ENCODE measurements at regions not wholly inside any gene's neighbourhood (a gene's known extent, or its start where the extent isn't known, plus 50 kb on each side); places are given as distances from the start of the nearest gene placed in this dataset.
A peak's percentile ranks its signal among the peaks of the same experiment; 100 is the strongest.
"Not testable (repeated sequence)": the region's sequence is repeated elsewhere in the genome, so short reads cannot be mapped to it uniquely, and the experiment has no call there.

DNA sequence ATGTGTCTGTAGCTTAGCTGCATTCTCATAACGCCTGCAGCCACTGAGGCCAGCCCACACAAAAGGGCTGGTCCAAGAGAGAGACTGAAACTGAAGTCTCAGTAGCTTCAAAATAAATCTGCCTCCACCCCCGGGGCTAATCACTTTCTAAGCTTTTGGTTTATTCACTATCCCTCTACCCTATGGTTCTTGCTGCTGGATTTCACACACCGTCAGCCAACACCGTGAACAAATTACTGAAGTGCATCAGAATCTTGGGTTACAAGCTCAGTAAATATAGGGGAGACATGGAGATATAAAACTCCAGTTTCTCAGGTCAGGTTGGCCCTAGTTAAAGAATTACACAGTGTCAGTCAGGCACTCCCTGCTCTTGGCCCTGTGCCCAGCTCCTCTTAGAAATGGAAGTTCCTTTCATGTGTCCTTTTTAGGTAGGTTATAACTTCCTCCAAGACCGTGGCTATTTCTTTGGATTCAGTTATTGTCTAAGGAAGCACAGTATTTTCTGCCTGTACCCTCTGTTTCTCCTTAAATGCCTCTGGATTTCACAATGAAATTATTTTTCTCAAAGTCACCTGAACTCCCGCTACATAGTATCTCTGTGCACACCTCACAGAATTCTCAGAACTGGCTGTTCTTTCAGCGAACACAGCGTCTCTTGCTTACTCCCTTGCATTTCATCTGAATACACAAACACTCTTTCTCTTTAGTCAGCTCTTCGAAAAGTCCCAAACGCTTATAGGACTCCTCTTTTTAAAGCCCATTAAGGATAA, 112.5 kb downstream of the FAM174A start:
- TF ChIP-seq, protein P1, sequence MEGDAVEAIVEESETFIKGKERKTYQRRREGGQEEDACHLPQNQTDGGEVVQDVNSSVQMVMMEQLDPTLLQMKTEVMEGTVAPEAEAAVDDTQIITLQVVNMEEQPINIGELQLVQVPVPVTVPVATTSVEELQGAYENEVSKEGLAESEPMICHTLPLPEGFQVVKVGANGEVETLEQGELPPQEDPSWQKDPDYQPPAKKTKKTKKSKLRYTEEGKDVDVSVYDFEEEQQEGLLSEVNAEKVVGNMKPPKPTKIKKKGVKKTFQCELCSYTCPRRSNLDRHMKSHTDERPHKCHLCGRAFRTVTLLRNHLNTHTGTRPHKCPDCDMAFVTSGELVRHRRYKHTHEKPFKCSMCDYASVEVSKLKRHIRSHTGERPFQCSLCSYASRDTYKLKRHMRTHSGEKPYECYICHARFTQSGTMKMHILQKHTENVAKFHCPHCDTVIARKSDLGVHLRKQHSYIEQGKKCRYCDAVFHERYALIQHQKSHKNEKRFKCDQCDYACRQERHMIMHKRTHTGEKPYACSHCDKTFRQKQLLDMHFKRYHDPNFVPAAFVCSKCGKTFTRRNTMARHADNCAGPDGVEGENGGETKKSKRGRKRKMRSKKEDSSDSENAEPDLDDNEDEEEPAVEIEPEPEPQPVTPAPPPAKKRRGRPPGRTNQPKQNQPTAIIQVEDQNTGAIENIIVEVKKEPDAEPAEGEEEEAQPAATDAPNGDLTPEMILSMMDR (IDR thresholded peaks at IDR 0.05; ENCODE audit: borderline replicate concordance), result no peak
- Histone ChIP-seq H3K9me3 (replicated peaks) (no peaks in the 10 kb centered on the region), H3K27me3 (ENCODE audit: low read depth) (no peaks in the 10 kb centered on the region), H3K27ac (replicated peaks) (no peak overlapping the region), H3K4me3 (no peak overlapping the region), H3K36me3 (no peaks in the 10 kb centered on the region), H3K4me1 (peaks cover 4% of the 10 kb centered on the region)
- intact Hi-C loops (cut with micrococcal nuclease), result no loop called here
- peak; percentile 43 for DNase-seq

DNA sequence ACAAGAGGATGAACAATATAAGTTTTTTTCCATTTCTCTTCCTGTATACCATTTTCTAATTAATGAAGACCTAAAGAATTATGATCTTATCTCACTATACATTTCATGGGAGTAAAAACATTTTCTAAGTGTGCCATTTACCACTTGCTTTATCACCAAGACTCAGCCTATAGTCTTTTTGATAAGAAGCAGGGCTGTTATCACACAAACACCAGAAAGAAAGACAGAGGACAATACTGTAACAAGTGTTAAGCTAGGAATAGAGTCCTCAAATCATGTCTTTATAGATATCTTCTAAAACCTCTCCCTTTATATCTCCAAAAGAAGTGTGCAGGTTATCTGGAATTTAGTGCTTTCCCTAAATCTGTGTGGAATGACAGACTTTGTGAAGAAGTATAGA, 119.7 kb downstream of the FAM174A start:
- no peaks in the 10 kb centered on the region for H3K4me1 ChIP-seq
- H3K4me3 ChIP-seq, result no peak overlapping the region
- TF ChIP-seq, protein P1 (IDR thresholded peaks at IDR 0.05; ENCODE audit: borderline replicate concordance), result no peak
- H3K27ac ChIP-seq (replicated peaks), result no peak overlapping the region
- no peaks in the 10 kb centered on the region for H3K36me3 ChIP-seq
- H3K27me3 ChIP-seq (ENCODE audit: low read depth), result no peaks in the 10 kb centered on the region
- H3K9me3 ChIP-seq (replicated peaks), result no peaks in the 10 kb centered on the region
- intact Hi-C loops (cut with micrococcal nuclease), result no loop called here
- no peak for DNase-seq

DNA sequence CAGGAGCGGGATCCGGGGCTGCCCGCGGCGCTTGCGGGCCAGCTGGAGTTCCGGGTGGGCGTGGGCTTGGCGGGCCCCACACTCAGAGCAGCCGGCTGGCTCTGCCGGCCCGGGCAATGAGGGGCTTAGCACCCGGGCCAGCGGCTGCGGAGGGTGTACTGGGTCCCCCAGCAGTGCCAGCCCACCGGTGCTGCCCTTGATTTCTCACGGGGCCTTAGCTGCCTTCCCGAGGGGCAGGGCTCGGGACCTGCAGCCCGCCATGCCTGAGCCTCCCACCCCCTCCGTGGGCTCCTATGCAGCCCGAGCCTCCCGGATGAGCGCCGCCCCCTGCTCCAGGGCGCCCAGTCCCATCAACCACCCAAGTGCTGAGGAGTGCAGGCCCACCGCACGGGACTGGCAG, 121.6 kb downstream of the FAM174A start:
- H3K4me1 ChIP-seq; intact Hi-C loops (cut with micrococcal nuclease); H3K27ac ChIP-seq (replicated peaks); DNase-seq; H3K27me3 ChIP-seq (ENCODE audit: low read depth); H3K36me3 ChIP-seq; H3K4me3 ChIP-seq; H3K9me3 ChIP-seq (replicated peaks): not testable (repeated sequence)

DNA sequence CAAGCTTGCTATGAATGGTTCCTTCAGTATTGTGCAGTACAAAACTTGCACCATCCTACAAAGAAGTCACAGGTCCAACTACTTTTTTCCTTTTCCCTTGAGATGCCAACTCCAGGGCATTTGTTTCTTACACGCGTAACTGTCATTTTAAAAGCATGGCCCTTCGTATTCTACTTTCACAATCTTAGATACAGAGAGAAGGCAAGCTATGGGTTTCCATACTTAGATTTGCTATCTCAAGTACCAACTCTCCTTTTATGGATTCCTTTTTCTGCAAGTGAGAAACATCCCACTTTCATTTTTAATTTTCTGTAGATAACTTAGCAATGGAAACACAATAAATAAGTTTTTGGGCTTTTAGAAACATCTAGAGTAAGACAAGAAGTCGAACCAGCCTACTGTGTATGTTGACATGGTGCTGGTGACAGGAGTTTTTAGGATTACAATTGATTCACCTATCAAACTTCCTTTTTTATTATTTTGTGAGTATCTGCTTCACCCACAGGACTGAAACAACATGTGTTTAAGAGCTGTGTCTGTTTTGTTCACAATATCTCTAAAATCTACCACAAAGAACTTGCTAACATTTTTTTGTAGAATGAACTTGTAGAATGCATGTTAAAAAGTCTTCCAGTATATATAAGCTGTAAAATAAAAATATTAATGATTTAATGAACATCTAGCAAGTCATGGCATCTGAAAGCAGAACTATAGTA, 124.1 kb downstream of the FAM174A start:
- H3K36me3 ChIP-seq, result no peaks in the 10 kb centered on the region
- intact Hi-C loops (cut with micrococcal nuclease), result no loop called here
- no peaks in the 10 kb centered on the region for H3K27me3 ChIP-seq (ENCODE audit: low read depth)
- no peak for DNase-seq
- no peaks in the 10 kb centered on the region for H3K9me3 ChIP-seq (replicated peaks)
- no peak overlapping the region for H3K27ac ChIP-seq (replicated peaks)
- H3K4me1 ChIP-seq, result no peaks in the 10 kb centered on the region
- TF ChIP-seq, protein P1 (IDR thresholded peaks at IDR 0.05; ENCODE audit: borderline replicate concordance), result no peak
- no peak overlapping the region for H3K4me3 ChIP-seq

DNA sequence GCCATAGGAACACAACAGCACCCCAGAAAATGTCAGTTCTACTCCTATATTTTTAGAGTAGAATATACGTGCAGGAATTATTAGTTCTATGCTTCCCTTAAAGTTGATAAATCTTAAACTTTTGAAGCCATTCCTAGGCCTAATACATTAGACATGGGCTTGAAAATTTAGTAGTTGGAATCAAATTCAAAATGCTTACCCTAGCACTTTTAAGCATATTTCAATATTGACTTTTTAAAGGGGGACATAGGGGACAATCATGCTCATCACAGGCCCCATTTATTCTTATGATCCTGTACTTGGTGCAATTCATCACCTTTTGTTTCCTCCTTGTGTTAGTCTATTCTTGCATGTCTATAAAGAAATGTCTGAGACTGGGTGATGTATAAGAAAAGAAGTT, 129.0 kb downstream of the FAM174A start:
- TF ChIP-seq, protein P1 (IDR thresholded peaks at IDR 0.05; ENCODE audit: borderline replicate concordance), result no peak
- no peak overlapping the region for H3K4me3 ChIP-seq
- H3K9me3 ChIP-seq (replicated peaks), result no peaks in the 10 kb centered on the region
- DNase-seq, result no peak
- H3K4me1 ChIP-seq, result no peaks in the 10 kb centered on the region
- intact Hi-C loops (cut with micrococcal nuclease), result no loop called here
- H3K27me3 ChIP-seq (ENCODE audit: low read depth), result no peaks in the 10 kb centered on the region
- H3K27ac ChIP-seq (replicated peaks), result no peak overlapping the region
- H3K36me3 ChIP-seq, result no peaks in the 10 kb centered on the region

DNA sequence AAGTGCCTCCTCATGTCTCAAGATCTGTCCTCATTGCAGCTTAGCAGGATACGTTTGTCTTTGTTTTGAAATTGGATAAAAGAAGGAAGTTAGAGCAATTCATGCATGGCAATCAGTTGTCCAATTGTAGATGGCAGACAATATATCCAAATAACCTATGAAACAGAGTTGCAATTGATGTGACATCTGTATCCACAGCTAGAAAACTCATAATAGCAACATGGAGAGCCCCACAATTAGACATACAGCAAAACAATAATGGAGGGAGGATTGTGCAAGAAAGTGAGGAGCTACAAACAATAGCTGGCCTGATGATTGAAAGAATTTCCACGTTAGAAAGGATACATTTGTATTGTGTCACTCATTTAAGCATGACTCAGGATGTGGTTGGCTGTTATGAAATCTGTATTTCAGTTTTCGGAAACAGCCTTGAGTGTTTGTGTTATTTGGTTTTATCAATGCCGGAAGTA, 132.0 kb downstream of the FAM174A start:
- no peak overlapping the region for H3K4me3 ChIP-seq

More for the DNA sequence above, 132.0 kb downstream of the FAM174A start:
- no peak overlapping the region for H3K27ac ChIP-seq (replicated peaks)
- TF ChIP-seq, protein P1 (IDR thresholded peaks at IDR 0.05; ENCODE audit: borderline replicate concordance), result no peak
- H3K36me3 ChIP-seq, result no peaks in the 10 kb centered on the region
- no peaks in the 10 kb centered on the region for H3K4me1 ChIP-seq
- H3K27me3 ChIP-seq (ENCODE audit: low read depth), result no peaks in the 10 kb centered on the region
- no peaks in the 10 kb centered on the region for H3K9me3 ChIP-seq (replicated peaks)
- intact Hi-C loops (cut with micrococcal nuclease), result no loop called here
- no peak for DNase-seq
